ENCODE measurements at regions not wholly inside any gene's neighbourhood (a gene's known extent, or its start where the extent isn't known, plus 50 kb on each side); places are given as distances from the start of the nearest gene placed in this dataset.
A peak's percentile ranks its signal among the peaks of the same experiment; 100 is the strongest.

DNA sequence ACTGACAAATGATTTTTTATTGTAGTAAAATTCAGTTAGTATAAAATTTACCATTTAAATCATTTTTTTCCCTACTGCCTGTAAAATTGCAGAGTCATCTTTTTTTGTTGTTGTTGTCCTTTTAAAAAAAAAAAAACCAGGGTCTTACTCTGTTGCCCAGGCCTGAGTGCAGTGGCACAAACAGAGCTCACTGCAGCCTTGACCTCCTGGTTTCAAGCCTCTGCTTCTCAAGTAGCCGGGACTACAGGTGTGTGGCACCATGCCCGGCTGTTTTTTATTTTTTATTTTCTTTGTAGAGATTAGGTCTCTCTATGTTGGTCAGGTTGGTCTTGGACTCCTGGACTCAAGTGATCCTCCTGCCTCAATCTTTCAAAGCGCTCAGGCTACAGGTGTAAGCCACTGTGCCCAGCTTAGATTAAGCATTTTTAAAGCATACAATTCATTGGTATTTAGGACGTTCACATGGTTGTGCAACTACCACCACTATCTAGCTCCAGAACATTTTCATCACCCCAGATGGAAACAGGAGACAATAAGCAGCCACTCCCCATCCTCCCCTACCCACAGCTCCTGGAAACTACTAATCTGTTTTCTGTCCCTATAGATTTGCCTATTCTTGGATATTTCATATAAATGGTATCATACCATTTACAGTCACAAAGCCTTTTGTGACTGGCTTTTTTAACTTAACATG lies 59.7 kb upstream of the PGRMC2 start (continued):
- TF ChIP-seq NFIC (IDR thresholded peaks at IDR 0.05) (peak; percentile 50), SPI1 (IDR thresholded peaks at IDR 0.05; ENCODE audit: borderline replicate concordance, low read depth, low read length) (no peak), ATF1 (CRISPR knock-in tag; IDR thresholded peaks at IDR 0.05) (no peak), ATF1 (tag; IDR thresholded peaks at IDR 0.05) (0 out of 2 replicates have a peak, but pooled peaks have one; percentile 14), U2AF2 (optimal IDR thresholded peaks at IDR 0.05; ENCODE audit: low read depth, low read length) (no peak), PHF8 (IDR thresholded peaks at IDR 0.05; ENCODE audit: borderline replicate concordance, low read length) (no peak), SP2 (IDR thresholded peaks at IDR 0.05; ENCODE audit: extremely low read depth, low read depth, low read length, poor library complexity, severe bottlenecking) (no peak), SOX6 (IDR thresholded peaks at IDR 0.05) (peak; percentile 89), ZNF644 (tag; IDR thresholded peaks at IDR 0.05; ENCODE audit: low read depth) (no peak), ZNF175 (CRISPR knock-in tag; IDR thresholded peaks at IDR 0.05; ENCODE audit: low read depth) (no peak), MEIS2 (IDR thresholded peaks at IDR 0.05; ENCODE audit: partially characterized antibody) (peak; percentile 17), CREB1 (IDR thresholded peaks at IDR 0.05) (no peak), CREB1 (CRISPR knock-in tag; IDR thresholded peaks at IDR 0.05) (no peak), TRIM24 (IDR thresholded peaks at IDR 0.05) (peak; percentile 87 to 91)
- TF ChIP-seq, protein P1, sequence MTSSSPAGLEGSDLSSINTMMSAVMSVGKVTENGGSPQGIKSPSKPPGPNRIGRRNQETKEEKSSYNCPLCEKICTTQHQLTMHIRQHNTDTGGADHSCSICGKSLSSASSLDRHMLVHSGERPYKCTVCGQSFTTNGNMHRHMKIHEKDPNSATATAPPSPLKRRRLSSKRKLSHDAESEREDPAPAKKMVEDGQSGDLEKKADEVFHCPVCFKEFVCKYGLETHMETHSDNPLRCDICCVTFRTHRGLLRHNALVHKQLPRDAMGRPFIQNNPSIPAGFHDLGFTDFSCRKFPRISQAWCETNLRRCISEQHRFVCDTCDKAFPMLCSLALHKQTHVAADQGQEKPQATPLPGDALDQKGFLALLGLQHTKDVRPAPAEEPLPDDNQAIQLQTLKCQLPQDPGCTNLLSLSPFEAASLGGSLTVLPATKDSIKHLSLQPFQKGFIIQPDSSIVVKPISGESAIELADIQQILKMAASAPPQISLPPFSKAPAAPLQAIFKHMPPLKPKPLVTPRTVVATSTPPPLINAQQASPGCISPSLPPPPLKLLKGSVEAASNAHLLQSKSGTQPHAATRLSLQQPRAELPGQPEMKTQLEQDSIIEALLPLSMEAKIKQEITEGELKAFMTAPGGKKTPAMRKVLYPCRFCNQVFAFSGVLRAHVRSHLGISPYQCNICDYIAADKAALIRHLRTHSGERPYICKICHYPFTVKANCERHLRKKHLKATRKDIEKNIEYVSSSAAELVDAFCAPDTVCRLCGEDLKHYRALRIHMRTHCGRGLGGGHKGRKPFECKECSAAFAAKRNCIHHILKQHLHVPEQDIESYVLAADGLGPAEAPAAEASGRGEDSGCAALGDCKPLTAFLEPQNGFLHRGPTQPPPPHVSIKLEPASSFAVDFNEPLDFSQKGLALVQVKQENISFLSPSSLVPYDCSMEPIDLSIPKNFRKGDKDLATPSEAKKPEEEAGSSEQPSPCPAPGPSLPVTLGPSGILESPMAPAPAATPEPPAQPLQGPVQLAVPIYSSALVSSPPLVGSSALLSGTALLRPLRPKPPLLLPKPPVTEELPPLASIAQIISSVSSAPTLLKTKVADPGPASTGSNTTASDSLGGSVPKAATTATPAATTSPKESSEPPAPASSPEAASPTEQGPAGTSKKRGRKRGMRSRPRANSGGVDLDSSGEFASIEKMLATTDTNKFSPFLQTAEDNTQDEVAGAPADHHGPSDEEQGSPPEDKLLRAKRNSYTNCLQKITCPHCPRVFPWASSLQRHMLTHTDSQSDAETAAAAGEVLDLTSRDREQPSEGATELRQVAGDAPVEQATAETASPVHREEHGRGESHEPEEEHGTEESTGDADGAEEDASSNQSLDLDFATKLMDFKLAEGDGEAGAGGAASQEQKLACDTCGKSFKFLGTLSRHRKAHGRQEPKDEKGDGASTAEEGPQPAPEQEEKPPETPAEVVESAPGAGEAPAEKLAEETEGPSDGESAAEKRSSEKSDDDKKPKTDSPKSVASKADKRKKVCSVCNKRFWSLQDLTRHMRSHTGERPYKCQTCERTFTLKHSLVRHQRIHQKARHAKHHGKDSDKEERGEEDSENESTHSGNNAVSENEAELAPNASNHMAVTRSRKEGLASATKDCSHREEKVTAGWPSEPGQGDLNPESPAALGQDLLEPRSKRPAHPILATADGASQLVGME (CRISPR knock-in tag; IDR thresholded peaks at IDR 0.05): no peak
- TF ChIP-seq, protein P2, sequence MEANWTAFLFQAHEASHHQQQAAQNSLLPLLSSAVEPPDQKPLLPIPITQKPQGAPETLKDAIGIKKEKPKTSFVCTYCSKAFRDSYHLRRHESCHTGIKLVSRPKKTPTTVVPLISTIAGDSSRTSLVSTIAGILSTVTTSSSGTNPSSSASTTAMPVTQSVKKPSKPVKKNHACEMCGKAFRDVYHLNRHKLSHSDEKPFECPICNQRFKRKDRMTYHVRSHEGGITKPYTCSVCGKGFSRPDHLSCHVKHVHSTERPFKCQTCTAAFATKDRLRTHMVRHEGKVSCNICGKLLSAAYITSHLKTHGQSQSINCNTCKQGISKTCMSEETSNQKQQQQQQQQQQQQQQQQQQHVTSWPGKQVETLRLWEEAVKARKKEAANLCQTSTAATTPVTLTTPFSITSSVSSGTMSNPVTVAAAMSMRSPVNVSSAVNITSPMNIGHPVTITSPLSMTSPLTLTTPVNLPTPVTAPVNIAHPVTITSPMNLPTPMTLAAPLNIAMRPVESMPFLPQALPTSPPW (CRISPR knock-in tag; IDR thresholded peaks at IDR 0.05): peak; percentile 52; the same call in 1 of the 2 replicates
- TF ChIP-seq, protein P3, sequence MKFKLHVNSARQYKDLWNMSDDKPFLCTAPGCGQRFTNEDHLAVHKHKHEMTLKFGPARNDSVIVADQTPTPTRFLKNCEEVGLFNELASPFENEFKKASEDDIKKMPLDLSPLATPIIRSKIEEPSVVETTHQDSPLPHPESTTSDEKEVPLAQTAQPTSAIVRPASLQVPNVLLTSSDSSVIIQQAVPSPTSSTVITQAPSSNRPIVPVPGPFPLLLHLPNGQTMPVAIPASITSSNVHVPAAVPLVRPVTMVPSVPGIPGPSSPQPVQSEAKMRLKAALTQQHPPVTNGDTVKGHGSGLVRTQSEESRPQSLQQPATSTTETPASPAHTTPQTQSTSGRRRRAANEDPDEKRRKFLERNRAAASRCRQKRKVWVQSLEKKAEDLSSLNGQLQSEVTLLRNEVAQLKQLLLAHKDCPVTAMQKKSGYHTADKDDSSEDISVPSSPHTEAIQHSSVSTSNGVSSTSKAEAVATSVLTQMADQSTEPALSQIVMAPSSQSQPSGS (CRISPR knock-in tag; IDR thresholded peaks at IDR 0.05): no peak
- TF ChIP-seq, protein P4, sequence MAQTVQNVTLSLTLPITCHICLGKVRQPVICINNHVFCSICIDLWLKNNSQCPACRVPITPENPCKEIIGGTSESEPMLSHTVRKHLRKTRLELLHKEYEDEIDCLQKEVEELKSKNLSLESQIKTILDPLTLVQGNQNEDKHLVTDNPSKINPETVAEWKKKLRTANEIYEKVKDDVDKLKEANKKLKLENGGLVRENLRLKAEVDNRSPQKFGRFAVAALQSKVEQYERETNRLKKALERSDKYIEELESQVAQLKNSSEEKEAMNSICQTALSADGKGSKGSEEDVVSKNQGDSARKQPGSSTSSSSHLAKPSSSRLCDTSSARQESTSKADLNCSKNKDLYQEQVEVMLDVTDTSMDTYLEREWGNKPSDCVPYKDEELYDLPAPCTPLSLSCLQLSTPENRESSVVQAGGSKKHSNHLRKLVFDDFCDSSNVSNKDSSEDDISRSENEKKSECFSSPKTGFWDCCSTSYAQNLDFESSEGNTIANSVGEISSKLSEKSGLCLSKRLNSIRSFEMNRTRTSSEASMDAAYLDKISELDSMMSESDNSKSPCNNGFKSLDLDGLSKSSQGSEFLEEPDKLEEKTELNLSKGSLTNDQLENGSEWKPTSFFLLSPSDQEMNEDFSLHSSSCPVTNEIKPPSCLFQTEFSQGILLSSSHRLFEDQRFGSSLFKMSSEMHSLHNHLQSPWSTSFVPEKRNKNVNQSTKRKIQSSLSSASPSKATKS (CRISPR knock-in tag; IDR thresholded peaks at IDR 0.05): no peak
